Stimulated activated CD4-positive, alpha-beta T cell treated with anti-CD3 and anti-CD28 coated beads, Interleukin-15, amount 100 ng/mL, for 24 hours (primary cell): ENCODE measurements at regions not wholly inside any gene's neighbourhood (a gene's known extent, or its start where the extent isn't known, plus 50 kb on each side); places are given as distances from the start of the nearest gene placed in this dataset.
"Not testable (repeated sequence)": the region's sequence is repeated elsewhere in the genome, so short reads cannot be mapped to it uniquely, and the experiment has no call there.

ENCODE experiments used
- DNase-seq: peaks from one replicate; pipeline ENCODE4 v3.0.0-alpha.2; 2020

GRCh38 chr15:84360902-84361301, 125.3 kb downstream of the GOLGA6L4 start:
- DNase-seq, result not testable (repeated sequence)

- DNase-seq, result not testable (repeated sequence)
These were observed 148.8 kb downstream of the GOLGA6L4 start for GRCh38 chr15:84384421-84384820.

DNA sequence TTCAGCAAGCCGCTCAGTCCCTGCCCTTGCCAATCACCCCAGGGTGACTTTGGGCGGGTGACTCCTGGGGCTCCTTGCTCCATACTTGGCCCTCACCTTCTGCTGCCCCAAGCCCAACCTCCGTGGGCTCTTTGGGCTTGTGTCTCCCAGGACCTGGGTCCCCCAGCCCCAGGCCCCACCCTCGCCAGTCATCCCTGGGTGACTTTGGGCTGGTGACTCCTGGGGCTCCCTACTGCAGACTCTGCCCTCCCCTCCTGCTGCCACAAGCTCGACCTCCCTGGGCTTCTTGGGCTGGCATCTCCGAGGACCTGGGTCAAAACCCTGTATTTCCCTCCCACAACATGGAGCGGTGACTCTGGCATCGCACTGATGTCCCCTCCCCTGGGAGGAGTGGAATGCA, 151.5 kb downstream of the GOLGA6L4 start:
- no peak for DNase-seq

DNA sequence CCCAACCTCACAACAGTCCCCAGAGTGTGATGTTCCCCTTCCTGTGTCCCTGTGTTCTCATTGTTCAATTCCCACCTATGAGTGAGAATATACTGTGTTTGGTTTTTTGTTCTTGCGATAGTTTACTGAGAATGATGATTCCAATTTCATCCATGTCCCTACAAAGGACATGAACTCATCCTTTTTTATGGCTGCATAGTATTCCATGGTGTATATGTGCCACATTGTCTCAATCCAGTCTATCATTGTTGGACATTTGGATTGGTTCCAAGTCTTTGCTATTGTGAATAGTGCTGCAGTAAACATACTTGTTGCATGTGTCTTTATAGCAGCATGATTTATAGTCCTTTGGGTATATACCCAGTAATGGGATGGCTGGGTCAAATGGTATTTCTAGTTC, 152.6 kb downstream of the GOLGA6L4 start:
- not testable (repeated sequence) for DNase-seq

- not testable (repeated sequence) for DNase-seq
These were observed 153.1 kb downstream of the GOLGA6L4 start for GRCh38 chr15:84388638-84389037.

DNA sequence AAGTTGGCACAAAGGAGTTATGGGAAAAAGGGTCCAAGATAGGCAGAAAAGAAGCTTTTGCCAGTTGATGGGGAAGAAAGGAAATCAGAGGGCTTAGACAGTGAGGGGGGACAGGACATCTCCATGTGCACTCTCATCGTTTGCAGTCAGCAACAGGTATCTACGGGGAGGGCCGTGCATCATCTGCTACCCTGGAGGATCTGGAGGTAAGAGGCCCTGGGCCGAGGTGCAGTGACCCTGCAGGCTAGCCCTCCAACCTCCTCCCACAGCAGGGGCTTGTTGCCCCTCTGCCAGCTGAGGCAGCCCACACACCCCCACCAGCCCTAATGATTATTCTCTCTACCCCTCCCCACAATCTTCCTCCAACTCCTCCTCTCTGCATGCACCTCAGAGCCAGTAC, 154.8 kb downstream of the GOLGA6L4 start:
- DNase-seq, result not testable (repeated sequence)

- no peak for DNase-seq
These were observed 155.6 kb downstream of the GOLGA6L4 start for GRCh38 chr15:84391191-84391590.

GRCh38 chr15:84392020-84392419, 156.4 kb downstream of the GOLGA6L4 start:
- not testable (repeated sequence) for DNase-seq

GRCh38 chr15:84393386-84393936, 157.9 kb downstream of the GOLGA6L4 start:
- not testable (repeated sequence) for DNase-seq

GRCh38 chr15:84393966-84394365, 158.4 kb downstream of the GOLGA6L4 start:
- DNase-seq, result not testable (repeated sequence)

GRCh38 chr15:84395384-84395783, 159.8 kb downstream of the GOLGA6L4 start:
- DNase-seq, result not testable (repeated sequence)

DNA sequence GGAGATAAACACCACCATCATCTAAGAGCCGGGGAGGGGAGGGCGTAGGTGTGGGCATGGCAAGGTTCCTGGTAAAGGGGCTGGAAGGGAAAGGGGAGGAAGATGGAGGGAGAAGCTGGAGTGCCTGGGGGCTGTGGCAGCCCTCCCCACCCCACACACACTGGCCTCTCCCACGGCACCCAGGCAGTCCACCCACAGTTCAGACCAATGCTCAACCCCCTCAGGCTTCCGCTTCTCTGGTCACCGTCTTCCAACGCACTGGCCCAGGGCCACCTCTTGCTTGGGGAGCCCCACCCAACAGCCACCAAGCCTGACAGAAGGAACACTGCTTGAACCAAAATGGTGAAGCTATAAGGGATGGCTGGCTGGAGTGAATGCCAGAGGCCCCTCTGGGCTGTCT, 160.3 kb downstream of the GOLGA6L4 start:
- DNase-seq, result not testable (repeated sequence)

GRCh38 chr15:84397066-84397465, 161.5 kb downstream of the GOLGA6L4 start:
- DNase-seq, result not testable (repeated sequence)

- DNase-seq, result not testable (repeated sequence)
These were observed 162.5 kb downstream of the GOLGA6L4 start for GRCh38 chr15:84398087-84398486.

GRCh38 chr15:84398763-84399701, 163.5 kb downstream of the GOLGA6L4 start:
- DNase-seq, result no peak

DNA sequence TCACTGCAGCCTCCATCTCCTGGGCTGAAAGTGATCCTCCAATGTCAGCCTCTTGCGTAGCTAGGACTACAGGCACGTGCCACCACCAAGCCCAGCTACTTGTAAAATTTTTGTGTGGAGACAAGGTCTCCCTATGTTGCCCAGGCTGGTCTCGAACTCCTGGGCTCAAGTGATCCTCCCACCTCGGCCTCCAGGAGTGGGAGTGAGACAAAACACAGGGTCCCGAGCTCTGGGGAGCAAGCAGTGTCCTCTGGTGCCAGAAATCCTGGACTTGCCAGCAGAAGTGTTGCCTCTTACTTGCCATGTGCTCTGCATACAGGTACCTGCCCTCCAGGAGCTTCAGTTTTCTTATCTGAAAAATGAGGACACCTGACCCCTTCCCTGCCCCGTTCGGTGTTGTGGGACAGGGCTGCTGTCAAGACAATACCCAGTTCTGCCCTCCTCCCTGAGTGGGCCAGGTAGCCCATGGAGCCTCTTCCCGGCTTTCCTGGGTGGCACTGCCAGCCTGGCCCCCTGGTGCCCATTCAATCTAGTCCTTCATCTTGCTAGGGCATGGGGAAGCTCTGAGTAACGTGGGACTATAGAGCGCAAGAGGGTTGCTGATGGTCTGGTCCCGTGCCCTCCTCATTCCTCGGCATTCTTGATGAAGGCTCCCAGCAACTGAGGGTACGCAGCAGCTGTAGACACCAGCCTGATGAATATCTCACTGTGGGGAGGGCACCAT, 164.6 kb downstream of the GOLGA6L4 start:
- DNase-seq, result no peak

DNA sequence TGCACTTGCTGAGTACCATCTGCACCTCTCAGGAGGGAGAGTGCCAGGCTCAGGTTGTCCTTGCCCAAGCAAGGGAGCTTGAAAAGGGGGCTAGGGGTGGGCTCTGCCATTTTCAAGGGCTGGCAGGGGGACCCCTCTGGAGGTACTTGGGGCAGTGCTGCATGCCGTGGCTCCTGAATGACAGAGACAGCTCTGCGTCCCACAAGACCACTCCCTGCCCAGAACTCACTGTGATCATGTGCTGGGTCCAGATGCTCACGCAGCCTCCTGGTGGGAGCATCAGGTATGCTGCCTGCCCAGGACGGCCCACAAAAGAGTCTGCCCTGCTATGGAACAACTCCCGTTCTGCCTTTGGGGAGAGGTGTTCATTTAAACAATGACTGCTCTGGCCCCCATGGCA, 165.2 kb downstream of the GOLGA6L4 start:
- DNase-seq, result no peak

DNA sequence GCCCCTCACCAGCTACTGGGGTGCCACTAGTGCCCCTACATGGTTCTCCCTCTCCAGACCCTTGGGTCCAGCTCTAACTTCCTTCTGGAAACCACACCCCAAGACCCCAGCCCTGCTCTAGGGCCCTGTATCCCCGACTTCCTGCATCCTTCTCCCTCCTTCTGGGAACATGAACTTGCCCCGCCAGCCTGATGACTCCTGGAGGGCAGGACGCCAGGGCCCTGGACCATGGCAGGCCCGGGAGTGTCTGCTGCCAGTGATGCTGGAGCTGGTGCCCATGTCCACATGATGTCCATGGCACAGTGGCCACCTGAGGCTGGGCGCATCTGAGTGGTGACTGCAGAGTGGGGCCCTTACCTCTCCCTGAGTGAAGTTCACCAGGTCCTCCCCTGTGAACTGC, 165.9 kb downstream of the GOLGA6L4 start:
- not testable (repeated sequence) for DNase-seq

GRCh38 chr15:84401891-84402840, 166.6 kb downstream of the GOLGA6L4 start:
- not testable (repeated sequence) for DNase-seq

DNA sequence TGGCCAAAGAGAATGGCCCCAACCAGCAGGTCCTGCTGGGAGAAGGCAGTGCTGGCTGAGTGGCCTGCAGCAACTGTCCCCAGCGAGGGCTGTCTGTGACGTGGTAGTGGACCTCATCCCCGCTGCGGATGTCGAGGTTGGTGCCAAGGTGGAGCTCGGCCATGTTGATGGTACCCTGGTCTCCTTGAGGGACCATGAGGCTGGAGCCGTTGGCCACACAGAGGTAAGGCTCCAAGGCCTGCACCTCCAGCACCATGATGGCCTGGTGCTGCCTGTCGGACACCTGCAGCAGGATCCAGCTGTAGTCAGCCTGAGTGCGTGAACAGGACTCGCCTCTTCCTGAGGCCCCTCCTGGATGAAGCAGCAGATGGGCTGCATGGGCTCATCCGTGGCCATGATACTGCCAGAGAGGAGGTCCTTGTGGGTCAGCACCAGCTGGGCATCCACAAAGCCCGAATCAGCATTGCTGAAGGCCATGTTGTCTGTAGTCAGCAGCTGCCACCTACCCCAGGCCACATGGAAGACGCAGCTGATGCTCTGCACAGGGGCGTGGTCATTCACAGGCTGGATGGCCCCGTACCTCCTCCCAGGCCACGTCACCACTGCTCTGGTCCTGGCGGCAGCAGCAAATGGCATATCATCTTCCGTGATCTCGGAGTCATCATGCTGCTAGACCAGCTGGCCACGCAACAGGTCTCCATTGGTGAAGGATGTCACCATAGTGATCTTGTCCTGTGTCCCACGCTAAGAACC, 167.5 kb downstream of the GOLGA6L4 start:
- DNase-seq, result no peak

- DNase-seq, result not testable (repeated sequence)
These were observed 173.8 kb downstream of the GOLGA6L4 start for GRCh38 chr15:84409357-84409756.
